OCI-M2 (cell line): ENCODE measurements at regions not wholly inside any gene's neighbourhood (a gene's known extent, or its start where the extent isn't known, plus 50 kb on each side); places are given as distances from the start of the nearest gene placed in this dataset.

Experiments
- DNase-seq: peaks from one replicate; lab custom pipeline; 2025; ENCODE audit not compliant: unreplicated experiment; lab: John Stamatoyannopoulos, UW

GRCh38 chr2:2755990-2756389, 424.9 kb upstream of the MYT1L start:
- DNase-seq: no peak

GRCh38 chr2:2754940-2755339, 423.9 kb upstream of the MYT1L start:
- DNase-seq: no peak

GRCh38 chr2:2751715-2752315, 420.7 kb upstream of the MYT1L start:
- DNase-seq: no peak

GRCh38 chr2:2750867-2751714, 420.0 kb upstream of the MYT1L start:
- DNase-seq: no peak

GRCh38 chr2:2749206-2749598, 418.1 kb upstream of the MYT1L start:
- no peak for DNase-seq

- DNase-seq: no peak
These were observed 417.5 kb upstream of the MYT1L start for GRCh38 chr2:2748399-2749205.

- no peak for DNase-seq
These were observed 416.8 kb upstream of the MYT1L start for GRCh38 chr2:2747797-2748301.

GRCh38 chr2:2746731-2747130, 415.7 kb upstream of the MYT1L start:
- no peak for DNase-seq

GRCh38 chr2:2744958-2745715, 414.1 kb upstream of the MYT1L start:
- DNase-seq: no peak

- no peak for DNase-seq
These were observed 413.0 kb upstream of the MYT1L start for GRCh38 chr2:2744107-2744506.

- DNase-seq: no peak
These were observed 412.1 kb upstream of the MYT1L start for GRCh38 chr2:2743164-2743571.

GRCh38 chr2:2742726-2743125, 411.7 kb upstream of the MYT1L start:
- no peak for DNase-seq

- no peak for DNase-seq
These were observed 409.2 kb upstream of the MYT1L start for GRCh38 chr2:2740238-2740775.

- DNase-seq: no peak
These were observed 408.2 kb upstream of the MYT1L start for GRCh38 chr2:2739231-2739795.

GRCh38 chr2:2738684-2739083, 407.6 kb upstream of the MYT1L start:
- no peak for DNase-seq

- no peak for DNase-seq
These were observed 407.2 kb upstream of the MYT1L start for GRCh38 chr2:2738276-2738675.

GRCh38 chr2:2735041-2735440, 404.0 kb upstream of the MYT1L start:
- DNase-seq: no peak

GRCh38 chr2:2734308-2734707, 403.2 kb upstream of the MYT1L start:
- no peak for DNase-seq

GRCh38 chr2:2733818-2734217, 402.7 kb upstream of the MYT1L start:
- DNase-seq: no peak
